ENCODE measurements at regions not wholly inside any gene's neighbourhood (a gene's known extent, or its start where the extent isn't known, plus 50 kb on each side); places are given as distances from the start of the nearest gene placed in this dataset.

GRCh38 chr4:19399001-19399400, 852.7 kb upstream of the SLIT2 start:
- no peaks in the 10 kb centered on the region for H3K36me3 ChIP-seq (ENCODE audit: control insufficient read depth in 2 of 2, insufficient read depth in 2 of 2, low read length in 1 of 2)
- no peak overlapping the region for H3K4me2 ChIP-seq (ENCODE audit: control insufficient read depth, insufficient read depth)
- FAIRE-seq (no peak), DNase-seq (ENCODE audit: low read depth, low spot score) (no peak), ATAC-seq (no peak)
- ChIA-PET RAD21 (ENCODE audit: unreplicated experiment) (no interaction called here), SMC1A (ENCODE audit: uncharacterized antibody, unreplicated experiment) (no interaction called here), CTCF (no interaction called here), POLR2A (no interaction called here)
- no peak overlapping the region for H3K4me3 ChIP-seq
- no TSS peak for BruUV-seq (replicated peaks)
- no peak overlapping the region for H3K9ac ChIP-seq (ENCODE audit: control insufficient read depth, insufficient read depth, low read length)
- H3K4me1 ChIP-seq (ENCODE audit: control insufficient read depth, insufficient read depth, low read length): no peaks in the 10 kb centered on the region
- H3K27me3 ChIP-seq (replicated peaks in 1 of 2; ENCODE audit: control insufficient read depth in 2 of 2, insufficient read depth in 2 of 2, low read length in 1 of 2): no peaks in the 10 kb centered on the region
- no peaks in the 10 kb centered on the region for H4K20me1 ChIP-seq (ENCODE audit: control insufficient read depth, insufficient read depth)
- no peaks in the 10 kb centered on the region for H3K79me2 ChIP-seq (ENCODE audit: control insufficient read depth, insufficient read depth, low read length)
- no peak overlapping the region for H2AFZ ChIP-seq (ENCODE audit: control insufficient read depth, low read depth, low read length)
- no peak overlapping the region for H3K27ac ChIP-seq (ENCODE audit: control insufficient read depth, insufficient read depth)
- intact Hi-C loops (cut with micrococcal nuclease; ENCODE audit: unreplicated experiment): no loop called here
- no peaks in the 10 kb centered on the region for H3K9me3 ChIP-seq (replicated peaks; ENCODE audit: control insufficient read depth, insufficient read depth, low read length)
- TF ChIP-seq ZNF592 (IDR thresholded peaks at IDR 0.05) (no peak), IKZF1 (conservative IDR thresholded peaks at IDR 0.05) (no peak)
- in situ Hi-C loops (cut with MboI): no loop called here

GRCh38 chr4:19386786-19387185, 864.9 kb upstream of the SLIT2 start:
- DNase-seq (ENCODE audit: low read depth, low spot score): no peak
- Histone ChIP-seq H3K79me2 (ENCODE audit: control insufficient read depth, insufficient read depth, low read length) (no peaks in the 10 kb centered on the region), H3K4me3 (no peak overlapping the region), H3K36me3 (ENCODE audit: control insufficient read depth in 2 of 2, insufficient read depth in 2 of 2, low read length in 1 of 2) (no peaks in the 10 kb centered on the region), H3K9ac (ENCODE audit: control insufficient read depth, insufficient read depth, low read length) (no peak overlapping the region), H2AFZ (ENCODE audit: control insufficient read depth, low read depth, low read length) (no peak overlapping the region), H3K9me3 (replicated peaks; ENCODE audit: control insufficient read depth, insufficient read depth, low read length) (no peaks in the 10 kb centered on the region), H3K4me2 (ENCODE audit: control insufficient read depth, insufficient read depth) (no peak overlapping the region), H3K27me3 (replicated peaks in 1 of 2; ENCODE audit: control insufficient read depth in 2 of 2, insufficient read depth in 2 of 2, low read length in 1 of 2) (no peaks in the 10 kb centered on the region), H4K20me1 (ENCODE audit: control insufficient read depth, insufficient read depth) (no peaks in the 10 kb centered on the region), H3K4me1 (ENCODE audit: control insufficient read depth, insufficient read depth, low read length) (no peaks in the 10 kb centered on the region), H3K27ac (ENCODE audit: control insufficient read depth, insufficient read depth) (no peak overlapping the region)
- FAIRE-seq: no peak
- TF ChIP-seq ATF3 (IDR thresholded peaks at IDR 0.05; ENCODE audit: borderline replicate concordance, extremely low read depth, low read depth, low read length) (no peak), RUNX3 (IDR thresholded peaks at IDR 0.05; ENCODE audit: low read length) (no peak), E2F8 (IDR thresholded peaks at IDR 0.05; ENCODE audit: low read depth, partially characterized antibody) (no peak), TCF12 (IDR thresholded peaks at IDR 0.05; ENCODE audit: low read depth, low read length) (no peak)
- BruUV-seq (replicated peaks): no TSS peak
- RAD21 ChIA-PET (ENCODE audit: unreplicated experiment): no interaction called here
- intact Hi-C loops (cut with micrococcal nuclease; ENCODE audit: unreplicated experiment) (no loop called here), in situ Hi-C loops (cut with MboI) (no loop called here)
- ATAC-seq: no peak
- WGBS (ENCODE audit: insufficient coverage, insufficient replicate concordance, low lambda C conversion rate, missing lambda C conversion rate): 3% methylated on average over 2 of the region's 2 CpGs
- POLR2A ChIA-PET: no interaction called here
- SMC1A ChIA-PET (ENCODE audit: uncharacterized antibody, unreplicated experiment): no interaction called here
- CTCF ChIA-PET: no interaction called here

Measured in GM12878 (cell line).